Liver (tissue), 3 donors: ENCODE measurements at regions not wholly inside any gene's neighbourhood (a gene's known extent, or its start where the extent isn't known, plus 50 kb on each side); places are given as distances from the start of the nearest gene placed in this dataset.

Experiments used
- EGR1 ChIP-seq, 2 donors: IDR thresholded peaks; 2 replicates each; pipeline ENCODE4 v1.6.1; 2016 to 2018; ENCODE audit warnings: antibody characterized with exemption in 2 of 2, low read depth in 2 of 2
- JUND ChIP-seq, 2 donors: IDR thresholded peaks; 2 replicates each; pipeline ENCODE4 v1.6.1; 2016; ENCODE audit warnings: antibody characterized with exemption in 2 of 2
- RAD21 ChIP-seq, 2 donors: IDR thresholded peaks; 2 replicates each; pipeline ENCODE4 v1.6.1; 2016; ENCODE audit warnings: antibody characterized with exemption in 2 of 2, mild to moderate bottlenecking in 2 of 2
- RXRA ChIP-seq, 2 donors: IDR thresholded peaks; 2 replicates each; pipeline ENCODE4 v1.6.1; 2017 to 2018; ENCODE audit warnings: antibody characterized with exemption in 2 of 2, mild to moderate bottlenecking in 1 of 2
- SP1 ChIP-seq: IDR thresholded peaks from 2 replicates; pipeline ENCODE4 v1.6.1; 2018; ENCODE audit warnings: antibody characterized with exemption, mild to moderate bottlenecking
- TAF1 ChIP-seq: conservative IDR thresholded peaks from 2 replicates; pipeline ENCODE4 v1.6.1; 2016; ENCODE audit warnings: antibody characterized with exemption, mild to moderate bottlenecking
- TF ChIP-seq, protein P1 (sequence below): fragments of 150-350 bp; IDR thresholded peaks from 2 replicates; pipeline ENCODE4 v1.5.1; 2017; ENCODE audit warnings: improper control_type of control experiment, low read depth, low read length; ENCODE audit not compliant: missing input control
- TF ChIP-seq, protein P2 (sequence below): IDR thresholded peaks from 2 replicates; pipeline ENCODE4 v1.6.1; 2016; ENCODE audit warnings: antibody characterized with exemption
- TF ChIP-seq, protein P3 (sequence below): IDR thresholded peaks from 2 replicates; pipeline ENCODE4 v1.6.1; 2016; ENCODE audit warnings: antibody characterized with exemption
- TF ChIP-seq, protein P4 (sequence below): IDR thresholded peaks from 2 replicates; pipeline ENCODE4 v1.6.1; 2016; ENCODE audit warnings: antibody characterized with exemption, mild to moderate bottlenecking
- donor health status: healthy.
- donor health status: healthy.

- TF ChIP-seq, protein P1, sequence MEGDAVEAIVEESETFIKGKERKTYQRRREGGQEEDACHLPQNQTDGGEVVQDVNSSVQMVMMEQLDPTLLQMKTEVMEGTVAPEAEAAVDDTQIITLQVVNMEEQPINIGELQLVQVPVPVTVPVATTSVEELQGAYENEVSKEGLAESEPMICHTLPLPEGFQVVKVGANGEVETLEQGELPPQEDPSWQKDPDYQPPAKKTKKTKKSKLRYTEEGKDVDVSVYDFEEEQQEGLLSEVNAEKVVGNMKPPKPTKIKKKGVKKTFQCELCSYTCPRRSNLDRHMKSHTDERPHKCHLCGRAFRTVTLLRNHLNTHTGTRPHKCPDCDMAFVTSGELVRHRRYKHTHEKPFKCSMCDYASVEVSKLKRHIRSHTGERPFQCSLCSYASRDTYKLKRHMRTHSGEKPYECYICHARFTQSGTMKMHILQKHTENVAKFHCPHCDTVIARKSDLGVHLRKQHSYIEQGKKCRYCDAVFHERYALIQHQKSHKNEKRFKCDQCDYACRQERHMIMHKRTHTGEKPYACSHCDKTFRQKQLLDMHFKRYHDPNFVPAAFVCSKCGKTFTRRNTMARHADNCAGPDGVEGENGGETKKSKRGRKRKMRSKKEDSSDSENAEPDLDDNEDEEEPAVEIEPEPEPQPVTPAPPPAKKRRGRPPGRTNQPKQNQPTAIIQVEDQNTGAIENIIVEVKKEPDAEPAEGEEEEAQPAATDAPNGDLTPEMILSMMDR = no peak
- TF ChIP-seq EGR1 (IDR thresholded peaks at IDR 0.05; ENCODE audit: low read depth in 2 of 2) (no peak), RAD21 (IDR thresholded peaks at IDR 0.05) (no peak), SP1 (no peak), RXRA (IDR thresholded peaks at IDR 0.05) (no peak), JUND (IDR thresholded peaks at IDR 0.05) (no peak), TAF1 (no peak)
- TF ChIP-seq, protein P2, sequence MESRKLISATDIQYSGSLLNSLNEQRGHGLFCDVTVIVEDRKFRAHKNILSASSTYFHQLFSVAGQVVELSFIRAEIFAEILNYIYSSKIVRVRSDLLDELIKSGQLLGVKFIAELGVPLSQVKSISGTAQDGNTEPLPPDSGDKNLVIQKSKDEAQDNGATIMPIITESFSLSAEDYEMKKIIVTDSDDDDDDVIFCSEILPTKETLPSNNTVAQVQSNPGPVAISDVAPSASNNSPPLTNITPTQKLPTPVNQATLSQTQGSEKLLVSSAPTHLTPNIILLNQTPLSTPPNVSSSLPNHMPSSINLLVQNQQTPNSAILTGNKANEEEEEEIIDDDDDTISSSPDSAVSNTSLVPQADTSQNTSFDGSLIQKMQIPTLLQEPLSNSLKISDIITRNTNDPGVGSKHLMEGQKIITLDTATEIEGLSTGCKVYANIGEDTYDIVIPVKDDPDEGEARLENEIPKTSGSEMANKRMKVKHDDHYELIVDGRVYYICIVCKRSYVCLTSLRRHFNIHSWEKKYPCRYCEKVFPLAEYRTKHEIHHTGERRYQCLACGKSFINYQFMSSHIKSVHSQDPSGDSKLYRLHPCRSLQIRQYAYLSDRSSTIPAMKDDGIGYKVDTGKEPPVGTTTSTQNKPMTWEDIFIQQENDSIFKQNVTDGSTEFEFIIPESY = no peak
- TF ChIP-seq, protein P3, sequence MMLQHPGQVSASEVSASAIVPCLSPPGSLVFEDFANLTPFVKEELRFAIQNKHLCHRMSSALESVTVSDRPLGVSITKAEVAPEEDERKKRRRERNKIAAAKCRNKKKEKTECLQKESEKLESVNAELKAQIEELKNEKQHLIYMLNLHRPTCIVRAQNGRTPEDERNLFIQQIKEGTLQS = no peak
- TF ChIP-seq, protein P4, sequence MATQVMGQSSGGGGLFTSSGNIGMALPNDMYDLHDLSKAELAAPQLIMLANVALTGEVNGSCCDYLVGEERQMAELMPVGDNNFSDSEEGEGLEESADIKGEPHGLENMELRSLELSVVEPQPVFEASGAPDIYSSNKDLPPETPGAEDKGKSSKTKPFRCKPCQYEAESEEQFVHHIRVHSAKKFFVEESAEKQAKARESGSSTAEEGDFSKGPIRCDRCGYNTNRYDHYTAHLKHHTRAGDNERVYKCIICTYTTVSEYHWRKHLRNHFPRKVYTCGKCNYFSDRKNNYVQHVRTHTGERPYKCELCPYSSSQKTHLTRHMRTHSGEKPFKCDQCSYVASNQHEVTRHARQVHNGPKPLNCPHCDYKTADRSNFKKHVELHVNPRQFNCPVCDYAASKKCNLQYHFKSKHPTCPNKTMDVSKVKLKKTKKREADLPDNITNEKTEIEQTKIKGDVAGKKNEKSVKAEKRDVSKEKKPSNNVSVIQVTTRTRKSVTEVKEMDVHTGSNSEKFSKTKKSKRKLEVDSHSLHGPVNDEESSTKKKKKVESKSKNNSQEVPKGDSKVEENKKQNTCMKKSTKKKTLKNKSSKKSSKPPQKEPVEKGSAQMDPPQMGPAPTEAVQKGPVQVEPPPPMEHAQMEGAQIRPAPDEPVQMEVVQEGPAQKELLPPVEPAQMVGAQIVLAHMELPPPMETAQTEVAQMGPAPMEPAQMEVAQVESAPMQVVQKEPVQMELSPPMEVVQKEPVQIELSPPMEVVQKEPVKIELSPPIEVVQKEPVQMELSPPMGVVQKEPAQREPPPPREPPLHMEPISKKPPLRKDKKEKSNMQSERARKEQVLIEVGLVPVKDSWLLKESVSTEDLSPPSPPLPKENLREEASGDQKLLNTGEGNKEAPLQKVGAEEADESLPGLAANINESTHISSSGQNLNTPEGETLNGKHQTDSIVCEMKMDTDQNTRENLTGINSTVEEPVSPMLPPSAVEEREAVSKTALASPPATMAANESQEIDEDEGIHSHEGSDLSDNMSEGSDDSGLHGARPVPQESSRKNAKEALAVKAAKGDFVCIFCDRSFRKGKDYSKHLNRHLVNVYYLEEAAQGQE = no peak
These were observed 427.9 kb upstream of the BCHE start for GRCh38 chr3:166265153-166265552.
